ENCODE measurements at regions not wholly inside any gene's neighbourhood (a gene's known extent, or its start where the extent isn't known, plus 50 kb on each side); places are given as distances from the start of the nearest gene placed in this dataset.

DNA sequence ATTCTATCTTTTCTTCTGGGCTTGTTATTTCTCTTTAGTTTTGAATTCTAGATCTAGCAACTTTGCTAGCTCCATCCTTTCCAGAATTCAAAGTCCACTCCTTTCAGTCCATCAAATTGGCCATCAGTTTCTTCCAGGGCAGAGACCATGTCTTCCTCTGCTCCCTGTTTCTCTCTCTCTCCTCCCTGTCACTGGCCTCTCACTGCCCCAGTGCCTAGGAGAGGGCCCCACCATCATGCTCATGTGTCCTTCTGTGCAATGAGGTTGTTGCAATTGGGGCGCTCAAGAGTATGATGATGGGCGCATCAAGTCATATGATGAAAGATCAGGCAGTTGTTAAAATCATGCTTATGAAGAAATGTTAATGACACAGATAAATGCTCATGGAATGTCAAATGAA lies 159.2 kb upstream of the HS6ST1 start:
- ATAC-seq (no peak), DNase-seq (ENCODE audit: low spot score in 2 of 2) (peak in 1 of 2 donors; percentile 14)
- Mint-ChIP-seq H3K9me3 (peaks cover 3 to 7% of the 10 kb centered on the region in 2 donors), H3K36me3 (peaks cover 0 to 5% of the 10 kb centered on the region in 2 donors), H3K27ac (no peak overlapping the region)

DNA sequence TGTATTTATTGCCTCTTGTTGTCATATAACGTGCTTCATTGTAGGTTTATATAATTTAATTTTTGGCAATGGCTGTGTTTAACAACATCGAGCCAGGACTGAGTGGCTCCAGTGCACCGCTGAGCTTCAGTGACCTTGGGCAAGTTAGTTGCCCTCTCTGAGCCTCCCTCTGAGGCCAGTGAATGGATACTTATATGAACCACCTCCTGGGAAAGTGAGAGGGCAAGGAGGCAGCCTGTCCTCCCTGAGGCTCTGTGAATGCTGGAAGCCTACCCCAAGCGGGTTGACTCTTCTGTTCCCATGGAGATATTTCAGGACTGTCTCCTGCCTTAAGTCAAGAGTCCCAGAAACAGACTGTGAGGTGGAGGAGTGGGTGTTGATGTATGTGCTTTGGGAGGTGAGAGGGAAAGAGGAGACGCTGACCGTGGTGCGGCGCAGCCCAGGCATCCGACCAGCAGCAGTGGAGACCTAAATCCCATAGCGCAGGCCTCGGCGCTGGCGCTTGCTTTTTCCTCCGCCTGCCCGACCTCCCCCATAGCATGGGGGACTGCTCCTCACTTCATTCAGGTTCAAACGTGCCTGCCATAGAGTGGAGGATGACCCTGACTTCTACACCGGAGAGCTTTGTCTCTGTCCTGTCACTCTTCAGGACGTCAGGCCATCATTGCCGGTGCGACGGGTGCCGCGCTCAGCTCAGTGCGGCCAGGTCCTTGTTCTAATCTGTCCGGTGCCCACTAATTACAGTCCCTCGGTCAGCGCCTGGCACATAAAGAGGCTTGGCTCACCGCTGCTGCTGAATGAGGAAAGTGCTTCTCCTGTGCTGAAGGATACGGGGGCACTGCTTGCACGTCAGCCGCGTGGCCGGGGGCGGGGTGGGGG lies 167.3 kb upstream of the HS6ST1 start:
- DNase-seq (ENCODE audit: low spot score in 2 of 2): peak in 1 of 2 donors; percentile 11
- H3K36me3 Mint-ChIP-seq: no peaks in the 10 kb centered on the region
- H3K9me3 Mint-ChIP-seq: peaks cover 0 to 1% of the 10 kb centered on the region in 2 donors
- no peak overlapping the region for H3K27ac Mint-ChIP-seq
- no peak for ATAC-seq

DNA sequence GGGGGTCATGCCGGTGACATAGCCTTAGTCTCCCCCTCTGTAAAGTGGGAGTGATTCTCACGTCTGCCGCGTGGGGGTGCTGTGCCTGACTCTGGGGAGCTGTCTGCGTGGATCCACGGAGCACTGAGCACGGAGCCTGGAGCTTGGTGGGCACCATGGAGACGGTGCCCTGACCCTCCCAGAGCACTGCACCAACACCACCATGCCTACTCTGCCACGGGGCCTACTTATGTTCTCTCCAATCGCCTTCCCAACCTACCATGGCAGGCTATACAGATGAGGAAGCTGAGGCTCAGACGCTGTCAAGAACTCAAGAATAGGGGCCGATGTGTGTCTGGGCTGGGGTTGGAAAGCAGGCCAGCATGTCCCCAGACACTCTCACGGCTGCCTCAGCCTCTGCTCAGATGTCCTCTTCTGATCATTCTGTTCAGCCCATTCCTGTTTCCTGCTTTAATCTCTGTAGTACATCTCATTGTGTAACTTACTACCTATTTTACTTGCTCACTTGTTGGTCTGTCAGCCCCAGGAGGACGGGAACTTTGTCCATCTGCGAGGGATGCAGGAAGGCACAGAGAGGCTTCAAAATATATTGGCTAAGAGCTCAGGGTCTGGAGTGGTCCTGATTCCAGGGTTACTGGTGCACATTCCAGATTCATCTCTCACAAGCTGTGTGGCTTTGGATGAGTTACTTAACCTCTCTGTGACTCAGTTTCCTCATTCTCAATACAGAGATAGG lies 168.1 kb upstream of the HS6ST1 start:
- ATAC-seq: no peak
- no peaks in the 10 kb centered on the region for H3K36me3 Mint-ChIP-seq

DNA sequence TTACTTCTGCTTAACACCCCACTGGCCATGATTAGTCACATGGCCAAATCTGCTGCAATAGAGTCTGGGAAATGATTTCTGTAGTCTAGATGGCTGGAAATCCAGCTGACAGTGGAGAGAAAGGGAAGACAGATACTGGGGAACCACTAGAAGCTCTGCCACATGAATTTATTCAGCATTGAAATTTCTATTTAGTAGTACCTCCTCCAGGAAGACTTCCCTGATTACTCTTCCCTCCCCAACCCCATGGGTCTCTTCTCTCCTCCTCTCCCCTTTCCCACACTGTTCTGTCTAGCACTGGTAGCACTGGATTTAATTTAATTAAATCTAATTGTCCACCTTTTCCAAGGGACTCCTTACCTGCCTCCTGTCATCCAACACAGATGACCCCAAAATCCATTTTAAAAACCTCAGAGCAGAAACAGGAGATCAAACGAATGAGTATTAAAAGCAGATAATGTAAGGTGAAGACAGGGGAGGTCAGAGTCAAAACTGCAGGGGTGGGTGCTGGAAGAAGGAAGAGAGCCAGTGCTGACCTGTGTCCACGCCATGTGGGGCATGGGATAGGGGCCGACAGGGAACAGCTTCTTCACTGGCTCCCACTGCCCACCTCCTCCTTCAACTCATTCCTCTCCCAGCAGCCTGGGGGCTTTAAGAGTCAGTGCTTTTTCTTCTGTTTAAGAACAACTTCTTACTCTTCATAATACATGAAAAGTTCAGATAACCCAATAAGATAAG lies 169.2 kb upstream of the HS6ST1 start:
- H3K27ac Mint-ChIP-seq: no peak overlapping the region
- ATAC-seq (no peak), DNase-seq (ENCODE audit: low spot score in 2 of 2) (peak in 1 of 2 donors; percentile 30)
- H3K9me3 Mint-ChIP-seq: no peaks in the 10 kb centered on the region
- no peaks in the 10 kb centered on the region for H3K36me3 Mint-ChIP-seq

More for the DNA sequence above, 168.1 kb upstream of the HS6ST1 start:
- peak in 1 of 2 donors; percentile 40 for DNase-seq (ENCODE audit: low spot score in 2 of 2)
- H3K9me3 Mint-ChIP-seq: no peaks in the 10 kb centered on the region
- no peak overlapping the region for H3K27ac Mint-ChIP-seq

DNA sequence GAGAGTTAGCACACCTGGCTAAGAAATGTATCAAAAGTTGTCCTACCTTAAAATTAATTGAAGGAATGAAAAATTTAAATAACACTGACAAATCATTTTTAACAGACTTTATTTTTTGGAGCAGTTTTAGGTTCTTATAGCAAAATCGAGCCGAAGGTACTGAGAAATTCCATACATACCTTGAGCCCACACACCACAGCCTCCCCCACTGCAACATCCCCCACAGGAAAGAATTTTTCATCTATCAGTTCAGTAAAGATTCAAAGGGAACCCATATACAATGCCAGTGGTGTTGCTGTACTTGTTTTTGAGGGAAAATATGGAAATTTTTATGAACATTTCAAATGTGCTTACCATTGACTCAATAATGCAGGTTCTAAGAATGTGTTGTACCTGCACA lies 169.8 kb upstream of the HS6ST1 start:
- Mint-ChIP-seq H3K36me3 (no peaks in the 10 kb centered on the region), H3K9me3 (no peaks in the 10 kb centered on the region), H3K27ac (no peak overlapping the region)
- ATAC-seq: no peak
- DNase-seq (ENCODE audit: low spot score in 2 of 2): no peak

DNA sequence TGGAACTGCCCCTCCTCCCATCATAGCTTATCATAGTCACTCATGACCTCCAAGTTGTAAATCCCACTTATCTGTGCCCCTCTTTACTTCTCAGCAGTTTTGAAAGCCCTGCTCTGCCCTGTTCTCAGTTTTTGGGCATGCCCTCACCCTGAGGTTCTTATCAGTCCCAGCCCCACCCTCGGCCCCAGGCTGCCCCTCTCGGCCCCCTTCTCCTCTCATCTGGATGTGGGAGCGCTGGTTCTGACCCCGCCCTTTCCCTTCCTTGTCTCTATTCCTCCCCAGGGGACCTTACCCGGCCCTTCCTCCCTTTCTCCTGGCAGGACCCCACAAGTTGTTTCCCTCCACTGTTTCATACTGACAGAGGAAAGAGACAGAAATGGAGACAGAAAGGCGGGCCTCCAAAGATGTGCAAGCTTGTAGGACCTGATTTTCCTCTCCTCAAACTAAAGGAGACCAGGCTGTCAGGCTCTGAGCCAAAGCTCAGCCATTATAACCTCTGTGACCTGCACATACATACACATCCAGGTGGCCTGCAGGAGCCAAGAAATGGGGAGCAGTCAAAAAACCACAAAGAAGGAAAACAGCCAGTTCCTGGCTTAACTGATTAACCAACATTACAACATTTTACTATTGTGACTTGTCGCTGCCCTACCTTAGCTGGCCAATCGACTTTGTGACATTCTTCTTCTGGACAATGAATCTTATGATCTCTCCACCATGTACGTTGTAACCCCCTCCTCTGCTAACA lies 171.0 kb upstream of the HS6ST1 start:
- peak in 1 of 2 donors; percentile 11 for DNase-seq (ENCODE audit: low spot score in 2 of 2)
- H3K9me3 Mint-ChIP-seq: no peaks in the 10 kb centered on the region
- H3K36me3 Mint-ChIP-seq: no peaks in the 10 kb centered on the region
- no peak overlapping the region for H3K27ac Mint-ChIP-seq
- no peak for ATAC-seq

DNA sequence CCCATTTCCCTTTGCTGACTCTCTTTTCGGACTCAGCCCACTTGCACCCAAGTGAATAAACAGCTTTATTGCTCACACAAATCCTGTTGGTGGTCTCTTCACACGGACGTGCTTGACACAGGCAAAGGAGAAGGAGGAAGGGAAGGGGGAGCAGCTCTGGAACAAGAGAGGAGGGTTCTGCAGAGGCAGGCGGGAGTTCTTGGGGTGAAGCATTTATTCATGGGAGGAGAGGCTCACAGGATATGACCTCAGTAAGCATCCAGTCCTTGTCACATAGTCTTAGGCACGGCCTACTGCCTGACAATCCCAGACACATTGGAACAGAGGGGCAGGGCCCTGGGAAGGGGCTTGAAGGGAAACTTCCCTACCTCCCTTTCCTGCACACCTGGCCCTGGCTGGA lies 171.7 kb upstream of the HS6ST1 start:
- H3K36me3 Mint-ChIP-seq: no peaks in the 10 kb centered on the region
- H3K9me3 Mint-ChIP-seq: no peaks in the 10 kb centered on the region
- DNase-seq (ENCODE audit: low spot score in 2 of 2) (peak in 1 of 2 donors; percentile 41), ATAC-seq (no peak)
- no peak overlapping the region for H3K27ac Mint-ChIP-seq

DNA sequence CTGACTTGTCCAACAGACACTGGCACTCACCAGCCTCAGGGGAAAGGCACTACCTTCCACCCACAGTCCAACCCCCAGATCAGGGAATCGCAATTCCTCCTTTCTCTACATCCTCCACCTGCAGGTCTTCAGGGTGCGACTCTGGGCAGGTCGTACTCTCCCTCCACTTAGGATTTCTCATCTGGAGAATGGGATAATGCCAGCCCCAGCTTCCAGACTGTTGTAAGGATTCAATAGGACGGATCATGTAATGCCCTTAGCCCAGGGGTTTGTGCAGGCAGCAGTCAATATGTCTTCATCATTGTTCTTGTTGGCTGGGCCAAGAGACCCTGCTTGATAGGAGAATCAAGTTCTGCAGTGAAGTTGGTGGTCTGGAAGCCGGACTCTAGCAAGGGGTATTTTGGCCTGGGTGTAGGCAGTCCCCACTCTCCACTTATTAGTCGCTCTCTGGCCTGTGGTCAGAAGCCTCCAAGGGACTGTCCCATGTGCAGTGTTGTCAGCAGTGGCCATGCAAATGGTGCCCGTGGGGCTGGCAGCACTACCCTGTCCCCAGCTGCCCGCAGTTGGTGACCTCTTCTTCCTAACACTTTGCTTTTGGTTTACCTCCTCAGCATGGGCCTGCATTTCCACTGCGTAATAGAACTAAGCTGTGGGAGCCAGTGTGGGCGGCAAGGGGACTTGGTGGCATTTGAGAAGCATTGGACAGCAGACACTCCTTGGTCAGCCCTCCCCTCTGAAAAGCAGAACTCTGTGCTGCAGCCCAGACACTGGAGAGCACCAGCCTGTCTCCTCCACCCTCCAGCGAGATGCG lies 172.4 kb upstream of the HS6ST1 start:
- DNase-seq (ENCODE audit: low spot score in 2 of 2): peak in 1 of 2 donors; percentile 16
- peak in 1 of 2 donors; percentile 28 for ATAC-seq
- Mint-ChIP-seq H3K36me3 (no peaks in the 10 kb centered on the region), H3K9me3 (no peaks in the 10 kb centered on the region), H3K27ac (no peak overlapping the region)

DNA sequence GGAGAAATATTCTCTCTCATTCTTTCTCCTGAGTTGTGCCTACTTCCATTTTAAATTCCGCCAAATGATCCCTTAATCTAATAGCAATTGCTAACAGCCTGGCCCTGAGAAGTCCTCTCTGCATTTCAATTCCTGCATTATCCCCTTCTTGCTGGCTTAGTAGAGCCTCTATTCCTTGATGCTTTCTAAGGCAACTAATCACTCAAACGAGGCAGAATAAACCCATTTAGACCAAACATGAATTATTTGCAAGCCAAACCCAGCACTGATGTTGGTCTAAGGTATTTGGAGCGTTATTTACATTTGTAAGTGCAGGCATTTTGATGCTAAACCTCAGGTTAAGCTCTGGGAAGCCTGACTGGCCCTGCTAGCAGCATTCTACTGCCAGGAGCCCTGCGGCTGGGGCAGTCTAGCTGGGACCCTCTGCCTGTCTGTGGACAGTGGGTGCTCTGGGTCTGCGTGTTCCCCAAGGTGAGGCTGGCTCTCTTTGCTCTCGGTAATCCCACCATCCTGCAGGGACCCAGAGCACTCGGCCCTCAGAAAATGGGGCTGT lies 173.1 kb upstream of the HS6ST1 start:
- DNase-seq (ENCODE audit: low spot score in 2 of 2) (no peak), ATAC-seq (no peak)
- Mint-ChIP-seq H3K27ac (no peak overlapping the region), H3K9me3 (no peaks in the 10 kb centered on the region), H3K36me3 (no peaks in the 10 kb centered on the region)

DNA sequence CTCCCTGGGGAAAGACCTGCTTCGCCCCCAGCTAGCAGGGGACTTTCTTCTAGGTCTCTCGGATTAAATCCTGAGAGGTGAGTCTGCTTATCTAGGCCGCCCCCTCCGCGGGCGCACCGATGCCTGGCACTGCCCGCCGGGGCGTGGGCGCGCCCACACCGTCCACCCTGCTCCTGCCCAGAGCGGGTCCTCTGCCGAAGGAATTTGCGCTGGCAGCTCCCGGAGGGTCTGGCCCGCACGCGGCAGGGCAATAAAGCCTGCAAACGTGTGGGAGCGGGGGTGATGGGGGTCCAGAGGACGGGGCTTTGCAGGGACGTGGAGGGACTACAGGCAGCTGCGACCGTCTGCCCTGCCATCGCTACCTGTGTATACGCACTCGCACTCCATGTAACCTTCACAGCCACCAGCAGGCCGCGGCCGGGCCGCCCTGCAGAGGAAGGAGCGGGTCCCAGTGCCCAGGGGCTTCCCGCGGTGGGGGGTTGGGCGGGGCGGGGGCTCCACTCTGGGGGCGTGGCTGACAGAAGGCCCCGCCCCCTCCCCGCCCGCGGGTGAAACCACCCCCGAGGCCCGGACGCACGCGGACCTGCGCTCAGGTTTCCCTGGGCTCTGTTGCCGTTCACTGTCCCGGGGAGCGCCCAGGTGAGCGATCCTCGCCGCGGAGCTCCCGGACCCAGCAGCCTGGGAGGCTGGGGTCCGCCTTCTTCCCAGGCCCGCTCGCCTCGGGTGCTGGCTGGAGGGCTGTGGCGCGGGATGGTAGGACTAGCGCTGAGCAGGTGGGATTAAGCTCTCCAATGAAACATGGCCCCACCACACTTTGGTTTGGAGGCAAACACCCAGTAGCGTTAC lies 174.5 kb upstream of the HS6ST1 start:
- ATAC-seq: no peak
- Mint-ChIP-seq H3K27ac (no peak overlapping the region), H3K9me3 (no peaks in the 10 kb centered on the region), H3K36me3 (no peaks in the 10 kb centered on the region)
- peak in 1 of 2 donors; percentile 37 for DNase-seq (ENCODE audit: low spot score in 2 of 2)

DNA sequence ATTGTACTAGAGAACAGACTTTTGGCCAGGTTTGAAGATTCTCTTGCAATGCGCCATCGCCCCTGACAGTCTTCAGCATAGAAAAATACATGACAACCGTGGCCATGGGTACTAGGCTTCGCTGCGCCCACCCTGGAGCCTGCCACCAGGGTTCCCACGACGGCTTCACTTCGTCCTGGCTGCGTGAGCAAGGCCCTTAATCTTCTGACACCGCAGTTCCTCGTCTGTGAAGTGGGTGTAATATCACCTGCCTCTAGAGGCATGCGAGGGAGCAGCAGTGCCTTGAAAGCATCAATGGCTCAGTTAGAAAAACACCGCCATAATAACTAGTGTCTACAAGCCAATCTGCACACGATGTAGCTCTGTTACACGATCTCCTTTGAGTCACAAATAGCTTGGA lies 175.2 kb upstream of the HS6ST1 start:
- DNase-seq (ENCODE audit: low spot score in 2 of 2) (peak in 1 of 2 donors; percentile 18), ATAC-seq (no peak)
- Mint-ChIP-seq H3K27ac (no peak overlapping the region), H3K36me3 (no peaks in the 10 kb centered on the region), H3K9me3 (no peaks in the 10 kb centered on the region)

DNA sequence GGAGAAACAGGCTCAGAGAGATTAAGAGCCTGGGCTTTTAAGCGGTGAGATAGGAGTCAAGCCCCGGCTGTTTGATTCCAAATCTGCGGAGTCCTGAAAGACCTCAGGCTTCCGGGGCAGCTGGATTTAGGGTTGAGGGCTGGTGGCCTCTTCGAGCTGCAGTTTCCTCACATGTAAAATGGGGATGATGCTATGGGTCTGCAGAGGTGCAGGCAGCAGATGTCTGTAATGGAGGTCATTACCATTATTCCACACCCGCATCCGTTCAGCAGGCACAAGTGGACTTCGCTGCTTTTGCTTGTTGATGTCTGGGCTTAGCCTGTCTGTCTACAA lies 175.6 kb upstream of the HS6ST1 start:
- ATAC-seq: no peak
- DNase-seq (ENCODE audit: low spot score in 2 of 2): peak in 1 of 2 donors; percentile 4
- H3K9me3 Mint-ChIP-seq: no peaks in the 10 kb centered on the region
- H3K27ac Mint-ChIP-seq: no peak overlapping the region
- no peaks in the 10 kb centered on the region for H3K36me3 Mint-ChIP-seq

DNA sequence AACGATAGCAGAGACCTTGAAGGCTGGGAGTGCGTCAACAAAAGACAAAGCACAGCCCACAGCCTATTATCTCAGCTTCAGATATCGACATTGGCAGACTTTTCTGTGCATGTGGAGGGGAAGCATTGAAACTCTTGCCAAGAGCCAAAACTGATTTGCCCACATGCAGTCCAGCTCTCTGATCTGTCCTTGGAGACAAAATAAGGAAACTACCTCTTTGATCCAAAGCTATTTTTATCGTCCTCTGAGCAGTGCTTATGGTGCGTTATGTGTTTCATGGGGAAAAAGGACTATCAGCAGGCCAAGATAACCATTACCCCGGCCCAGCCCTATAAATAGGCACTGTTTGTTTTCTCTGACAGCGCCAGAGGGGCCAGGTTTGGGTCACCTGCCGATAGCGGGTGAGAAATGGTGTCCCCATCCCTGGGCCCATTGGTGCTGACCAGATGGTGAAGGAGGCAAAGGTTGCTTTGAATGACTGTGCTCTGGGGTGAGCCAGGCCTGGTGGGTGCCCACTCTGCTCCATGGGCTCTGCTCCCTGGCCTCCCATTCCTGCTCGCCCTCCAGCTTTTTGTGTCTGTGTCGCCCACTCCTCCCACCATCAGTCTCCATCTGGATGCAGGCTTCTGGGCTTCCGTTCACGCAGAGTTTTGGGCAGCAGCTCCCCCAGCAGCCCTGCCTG lies 176.1 kb upstream of the HS6ST1 start:
- DNase-seq (ENCODE audit: low spot score in 2 of 2) (peak in 1 of 2 donors; percentile 16), ATAC-seq (no peak)
- H3K27ac Mint-ChIP-seq: no peak overlapping the region
- no peaks in the 10 kb centered on the region for H3K36me3 Mint-ChIP-seq
- no peaks in the 10 kb centered on the region for H3K9me3 Mint-ChIP-seq

DNA sequence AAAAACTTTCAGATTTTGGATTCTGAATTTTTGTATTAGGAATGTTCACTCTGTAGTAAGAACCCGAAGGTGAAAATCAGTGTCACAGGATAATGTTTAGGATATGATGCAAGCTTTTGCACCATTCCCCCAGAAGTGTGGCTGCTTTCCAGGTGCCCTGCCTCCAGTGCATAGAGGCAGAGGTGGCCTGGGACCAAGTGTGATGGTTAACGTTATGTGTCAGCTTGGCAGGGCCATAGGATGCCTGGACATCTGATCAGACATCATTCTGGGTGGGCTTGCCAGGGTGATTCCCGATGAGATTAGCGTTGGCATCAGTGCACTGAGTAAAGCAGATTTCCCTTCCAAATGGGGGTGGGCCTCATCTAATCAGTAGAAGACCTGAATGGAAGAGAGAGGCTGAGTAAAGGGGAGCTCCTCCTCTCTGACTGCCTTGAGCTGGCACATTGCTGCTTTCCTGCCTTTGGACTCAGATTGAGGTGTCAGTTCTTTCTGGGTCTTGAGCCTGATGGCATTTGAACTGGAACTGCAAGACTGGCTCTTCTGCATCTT lies 177.4 kb upstream of the HS6ST1 start:
- no peaks in the 10 kb centered on the region for H3K36me3 Mint-ChIP-seq

More for the DNA sequence above, 177.4 kb upstream of the HS6ST1 start:
- Mint-ChIP-seq H3K9me3 (no peaks in the 10 kb centered on the region), H3K27ac (no peak overlapping the region)
- DNase-seq (ENCODE audit: low spot score in 2 of 2) (no peak), ATAC-seq (no peak)

Measured in activated naive CD4-positive, alpha-beta T cell treated with anti-CD3 and anti-CD28 coated beads, Interleukin-2, amount 50 U/mL, for 72 hours (primary cell).